ENCODE measurements at regions not wholly inside any gene's neighbourhood (a gene's known extent, or its start where the extent isn't known, plus 50 kb on each side); places are given as distances from the start of the nearest gene placed in this dataset.
A peak's percentile ranks its signal among the peaks of the same experiment; 100 is the strongest.

DNA sequence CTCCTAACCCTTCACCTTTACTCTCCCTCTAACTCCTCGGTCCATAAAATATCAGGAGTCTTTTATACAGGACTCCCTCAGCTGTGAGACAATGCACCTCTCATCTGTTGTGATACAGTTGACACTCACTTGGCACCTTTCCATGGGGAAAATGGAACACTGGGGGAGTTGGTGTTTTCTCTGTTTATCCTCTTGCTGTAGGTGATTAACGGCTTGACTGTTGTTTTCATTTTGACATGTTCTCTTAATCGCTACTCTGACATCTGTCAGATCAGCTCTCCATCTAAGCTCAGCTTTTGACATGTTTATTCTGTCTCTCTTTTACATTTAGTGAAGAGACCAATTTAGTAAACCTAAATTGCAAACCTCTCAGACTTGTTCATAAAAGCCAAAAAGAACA lies 604.8 kb downstream of the TRAM1L1 start:
- Mint-ChIP-seq H3K4me3 (no peak overlapping the region), H3K36me3 (ENCODE audit: low read depth) (no peaks in the 10 kb centered on the region), H3K27ac (peak overlapping the region in 1 of 3 experiments; percentile 24), H3K9me3 (peaks cover 2% of the 10 kb centered on the region), H3K27me3 (ENCODE audit: low read depth) (no peaks in the 10 kb centered on the region), H3K4me1 (no peaks in the 10 kb centered on the region)
- TF ChIP-seq, protein P1, sequence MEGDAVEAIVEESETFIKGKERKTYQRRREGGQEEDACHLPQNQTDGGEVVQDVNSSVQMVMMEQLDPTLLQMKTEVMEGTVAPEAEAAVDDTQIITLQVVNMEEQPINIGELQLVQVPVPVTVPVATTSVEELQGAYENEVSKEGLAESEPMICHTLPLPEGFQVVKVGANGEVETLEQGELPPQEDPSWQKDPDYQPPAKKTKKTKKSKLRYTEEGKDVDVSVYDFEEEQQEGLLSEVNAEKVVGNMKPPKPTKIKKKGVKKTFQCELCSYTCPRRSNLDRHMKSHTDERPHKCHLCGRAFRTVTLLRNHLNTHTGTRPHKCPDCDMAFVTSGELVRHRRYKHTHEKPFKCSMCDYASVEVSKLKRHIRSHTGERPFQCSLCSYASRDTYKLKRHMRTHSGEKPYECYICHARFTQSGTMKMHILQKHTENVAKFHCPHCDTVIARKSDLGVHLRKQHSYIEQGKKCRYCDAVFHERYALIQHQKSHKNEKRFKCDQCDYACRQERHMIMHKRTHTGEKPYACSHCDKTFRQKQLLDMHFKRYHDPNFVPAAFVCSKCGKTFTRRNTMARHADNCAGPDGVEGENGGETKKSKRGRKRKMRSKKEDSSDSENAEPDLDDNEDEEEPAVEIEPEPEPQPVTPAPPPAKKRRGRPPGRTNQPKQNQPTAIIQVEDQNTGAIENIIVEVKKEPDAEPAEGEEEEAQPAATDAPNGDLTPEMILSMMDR (IDR thresholded peaks at IDR 0.05; ENCODE audit: unreplicated experiment in 3 of 3), result no peak

GRCh38 chr4:116478343-116478742 lies 607.0 kb downstream of the TRAM1L1 start:
- H3K4me3 Mint-ChIP-seq, result no peak overlapping the region
- H3K36me3 Mint-ChIP-seq (ENCODE audit: low read depth), result no peaks in the 10 kb centered on the region
- TF ChIP-seq, protein P1 (IDR thresholded peaks at IDR 0.05; ENCODE audit: unreplicated experiment in 3 of 3), result no peak
- no peak overlapping the region for H3K27ac Mint-ChIP-seq
- peaks cover 2% of the 10 kb centered on the region for H3K9me3 Mint-ChIP-seq
- H3K4me1 Mint-ChIP-seq, result no peaks in the 10 kb centered on the region
- H3K27me3 Mint-ChIP-seq (ENCODE audit: low read depth), result no peaks in the 10 kb centered on the region

- Mint-ChIP-seq H3K4me1 (no peaks in the 10 kb centered on the region), H3K27me3 (ENCODE audit: low read depth) (no peaks in the 10 kb centered on the region), H3K4me3 (no peak overlapping the region), H3K36me3 (ENCODE audit: low read depth) (no peaks in the 10 kb centered on the region), H3K27ac (no peak overlapping the region), H3K9me3 (no peaks in the 10 kb centered on the region)
- TF ChIP-seq, protein P1 (IDR thresholded peaks at IDR 0.05; ENCODE audit: unreplicated experiment in 3 of 3), result no peak
These were observed 615.8 kb downstream of the TRAM1L1 start for GRCh38 chr4:116469582-116469981.

- Mint-ChIP-seq H3K9me3 (no peaks in the 10 kb centered on the region), H3K4me3 (no peak overlapping the region), H3K27ac (no peak overlapping the region), H3K27me3 (ENCODE audit: low read depth) (no peaks in the 10 kb centered on the region), H3K4me1 (no peaks in the 10 kb centered on the region), H3K36me3 (ENCODE audit: low read depth) (no peaks in the 10 kb centered on the region)
- TF ChIP-seq, protein P1 (IDR thresholded peaks at IDR 0.05; ENCODE audit: unreplicated experiment in 3 of 3), result no peak
These were observed 632.2 kb downstream of the TRAM1L1 start for GRCh38 chr4:116453127-116453526.

- Mint-ChIP-seq H3K27ac (peak overlapping the region in 1 of 3 experiments; percentile 86), H3K36me3 (ENCODE audit: low read depth) (no peaks in the 10 kb centered on the region), H3K4me1 (no peaks in the 10 kb centered on the region), H3K4me3 (no peak overlapping the region), H3K27me3 (ENCODE audit: low read depth) (no peaks in the 10 kb centered on the region), H3K9me3 (no peaks in the 10 kb centered on the region)
- TF ChIP-seq, protein P1 (IDR thresholded peaks at IDR 0.05; ENCODE audit: unreplicated experiment in 3 of 3), result no peak
These were observed 635.6 kb downstream of the TRAM1L1 start for GRCh38 chr4:116449764-116450163.

DNA sequence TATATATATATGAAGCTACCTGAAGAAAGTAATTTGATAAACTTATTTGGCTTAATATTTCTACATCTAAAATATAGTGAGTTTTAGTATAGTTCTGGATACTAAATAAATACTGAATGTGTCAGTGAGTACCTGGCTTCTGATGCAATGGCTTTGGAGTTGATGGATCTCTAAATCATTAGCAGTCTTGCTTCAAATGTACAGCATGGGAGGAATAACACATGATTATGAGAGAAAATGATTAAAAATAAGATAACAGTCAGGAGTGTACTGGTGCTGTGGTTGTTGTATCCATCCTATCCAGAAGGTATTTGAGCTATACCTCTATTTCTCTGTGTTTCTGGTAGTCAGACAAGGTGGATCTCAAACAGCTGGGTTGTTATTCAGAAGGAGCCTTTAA lies 641.3 kb downstream of the TRAM1L1 start:
- Mint-ChIP-seq H3K4me3 (no peak overlapping the region), H3K27me3 (ENCODE audit: low read depth) (no peaks in the 10 kb centered on the region), H3K4me1 (no peaks in the 10 kb centered on the region), H3K36me3 (ENCODE audit: low read depth) (no peaks in the 10 kb centered on the region), H3K9me3 (peaks cover 5% of the 10 kb centered on the region), H3K27ac (no peak overlapping the region)
- TF ChIP-seq, protein P1 (IDR thresholded peaks at IDR 0.05; ENCODE audit: unreplicated experiment in 3 of 3), result no peak

Data from nephron (organoid).